ENCODE measurements at regions not wholly inside any gene's neighbourhood (a gene's known extent, or its start where the extent isn't known, plus 50 kb on each side); places are given as distances from the start of the nearest gene placed in this dataset.
A peak's percentile ranks its signal among the peaks of the same experiment; 100 is the strongest.
"Not testable (repeated sequence)": the region's sequence is repeated elsewhere in the genome, so short reads cannot be mapped to it uniquely, and the experiment has no call there.

- DNase-seq (ENCODE audit: low read depth in 1 of 2, low spot score in 1 of 2), result no peak
- Histone ChIP-seq H3K4me3 (no peak overlapping the region), H3K9me3 (no peaks in the 10 kb centered on the region), H3K4me1 (no peaks in the 10 kb centered on the region), H3K4me2 (no peak overlapping the region), H3K27ac (no peak overlapping the region)
- 56% methylated on average over 9 of the region's 9 CpGs for WGBS (ENCODE audit: missing lambda C conversion rate)
- peak; percentile 61 for FAIRE-seq
- no peak for ATAC-seq
- ChIA-PET POLR2A (no interaction called here), CTCF (interaction anchor here (0.7 kb wide), 1 partner anchor 668 kb away, joined by 3 read pairs; no protein-coding TSS in a partner anchor)
- TF ChIP-seq CHD2 (IDR thresholded peaks at IDR 0.05; ENCODE audit: low read length, partially characterized antibody), result no peak
- TF ChIP-seq FOXS1 (CRISPR knock-in tag; IDR thresholded peaks at IDR 0.05), result no peak
- TF ChIP-seq SMC3 (IDR thresholded peaks at IDR 0.05), result no peak
- TF ChIP-seq PHF8 (IDR thresholded peaks at IDR 0.05; ENCODE audit: borderline replicate concordance, low read depth), result no peak
- TF ChIP-seq POLR2A (IDR thresholded peaks at IDR 0.05; ENCODE audit: low read length), result no peak
- no peak for TF ChIP-seq HMGXB4 (CRISPR knock-in tag; IDR thresholded peaks at IDR 0.05; ENCODE audit: borderline replicate concordance)
- no peak for TF ChIP-seq POLR2AphosphoS2 (conservative IDR thresholded peaks at IDR 0.05; ENCODE audit: low read length)
- TF ChIP-seq CTCF (IDR thresholded peaks at IDR 0.05), result no peak
- TF ChIP-seq MAX (IDR thresholded peaks at IDR 0.05), result no peak
- TF ChIP-seq USF2 (IDR thresholded peaks at IDR 0.05), result no peak
- no peak for TF ChIP-seq RCOR1 (IDR thresholded peaks at IDR 0.05; ENCODE audit: low read depth, low read length)
- TF ChIP-seq ATOH8 (CRISPR knock-in tag; IDR thresholded peaks at IDR 0.05; ENCODE audit: low read depth), result no peak
- no peak for TF ChIP-seq NR3C1 (IDR thresholded peaks at IDR 0.05)
- TF ChIP-seq CEBPB (IDR thresholded peaks at IDR 0.05), result no peak
- no peak for TF ChIP-seq TP53 (CRISPR knock-in tag; IDR thresholded peaks at IDR 0.05)
- no peak for TF ChIP-seq NPAS2 (CRISPR knock-in tag; IDR thresholded peaks at IDR 0.05; ENCODE audit: borderline replicate concordance)
- TF ChIP-seq RARB (CRISPR knock-in tag; IDR thresholded peaks at IDR 0.05), result no peak
- TF ChIP-seq ZNF302 (CRISPR knock-in tag; IDR thresholded peaks at IDR 0.05), result no peak
Observed at GRCh38 chr2:15822151-15823044, 118.0 kb upstream of the MYCN start.

- FAIRE-seq (no peak), ATAC-seq (no peak), DNase-seq (ENCODE audit: low read depth in 1 of 2, low spot score in 1 of 2) (no peak)
- no peak overlapping the region for H3K4me3 ChIP-seq
- H3K27ac ChIP-seq, result no peak overlapping the region
- no peaks in the 10 kb centered on the region for H3K9me3 ChIP-seq
- ChIA-PET CTCF (no interaction called here), POLR2A (no interaction called here)
- H3K4me1 ChIP-seq, result no peaks in the 10 kb centered on the region
- H3K4me2 ChIP-seq, result no peak overlapping the region
- WGBS (ENCODE audit: missing lambda C conversion rate), result 41% methylated on average over 10 of the region's 10 CpGs
- no peak for TF ChIP-seq TP53 (CRISPR knock-in tag; IDR thresholded peaks at IDR 0.05)
- no peak for TF ChIP-seq EP300 (IDR thresholded peaks at IDR 0.05)
- TF ChIP-seq RARB (CRISPR knock-in tag; IDR thresholded peaks at IDR 0.05), result no peak
- TF ChIP-seq CBX8 (IDR thresholded peaks at IDR 0.05), result peak; percentile 86; the same call in 1 of the 2 replicates
- no peak for TF ChIP-seq ZC3H11A (IDR thresholded peaks at IDR 0.05)
- TF ChIP-seq NFE2L2 (conservative IDR thresholded peaks at IDR 0.05; ENCODE audit: low read length), result no peak
Observed at GRCh38 chr2:15823459-15824396, 116.6 kb upstream of the MYCN start.

GRCh38 chr2:15824467-15824866, 115.9 kb upstream of the MYCN start:
- FAIRE-seq; H3K27ac ChIP-seq; H3K4me2 ChIP-seq; H3K4me1 ChIP-seq; DNase-seq (ENCODE audit: low read depth in 1 of 2, low spot score in 1 of 2); POLR2A ChIA-PET; H3K4me3 ChIP-seq; ATAC-seq; H3K9me3 ChIP-seq: not testable (repeated sequence)
- WGBS (ENCODE audit: missing lambda C conversion rate), result 46% methylated on average over 7 of the region's 7 CpGs
- CTCF ChIA-PET, result interaction anchor here (0.7 to 1.4 kb wide), 2 partner anchors 93 to 115 kb away, joined by 3 to 6 read pairs; no protein-coding TSS in a partner anchor

Measured in A549 (cell line).